ENCODE measurements at regions not wholly inside any gene's neighbourhood (a gene's known extent, or its start where the extent isn't known, plus 50 kb on each side); places are given as distances from the start of the nearest gene placed in this dataset.

GRCh38 chr3:135597855-135598254 is 367.7 kb upstream of the PPP2R3A start:
- TF ChIP-seq ATF3 (IDR thresholded peaks at IDR 0.05) (no peak), JUND (IDR thresholded peaks at IDR 0.05) (no peak), MAX (IDR thresholded peaks at IDR 0.05) (no peak), REST (IDR thresholded peaks at IDR 0.05) (no peak), CTCF (IDR thresholded peaks at IDR 0.05; ENCODE audit: low read depth, low read length, missing input control) (no peak), GABPA (IDR thresholded peaks at IDR 0.05 in 1 of 2, conservative IDR thresholded peaks at IDR 0.05 in 1 of 2) (no peak), HNF4A (conservative IDR thresholded peaks at IDR 0.05) (no peak), HNF4G (IDR thresholded peaks at IDR 0.05) (no peak)

Data from liver (tissue), 3 donors.